Endothelial cell of umbilical vein (primary cell): ENCODE measurements at regions not wholly inside any gene's neighbourhood (a gene's known extent, or its start where the extent isn't known, plus 50 kb on each side); places are given as distances from the start of the nearest gene placed in this dataset.

Experiments used
- BruUV-seq: library from RNA; stranded (reverse); fragments of 400-500 nt; replicated peaks from 2 replicates; lab custom pipeline; 2021; lab: Mats Ljungman, UMichigan
- CTCF ChIA-PET: fragments of 300-600, 350-600 bp; sonication (Branson Sonifier 250); formaldehyde crosslinking; loops from one replicate; lab custom pipeline; 2021; ENCODE audit warnings: antibody characterized with exemption, inconsistent platforms; lab: Charles Lee
- POLR2A ChIA-PET: fragments of 300-600, 350-600 bp; sonication (Branson Sonifier 250); formaldehyde crosslinking; loops from one replicate; lab custom pipeline; 2021; ENCODE audit warnings: antibody characterized with exemption, inconsistent platforms; lab: Charles Lee
- DNase-seq: peaks from one replicate; pipeline ENCODE4 v3.0.0-alpha.2; 2011; ENCODE audit warnings: low read depth, low spot score
- FAIRE-seq: peaks from 2 replicates; lab custom pipeline; 2011; peaks lifted over from hg19 to GRCh38; lab: Jason Lieb, UNC
- H2AFZ ChIP-seq: 2 replicates; pipeline ENCODE4 v1.6.0; 2012; ENCODE audit warnings: low read depth, low read length, control low read depth, inconsistent platforms
- H3K27ac ChIP-seq: 2 replicates; pipeline ENCODE4 v1.5.1; 2011; ENCODE audit warnings: low read depth, mild to moderate bottlenecking, control low read depth, low read length, moderate library complexity; ENCODE audit not compliant: insufficient read depth
- H3K27me3 ChIP-seq, 2 experiments: 2 replicates each; pipeline versions ENCODE4 v1.6.0 to v1.6.1; 2011; ENCODE audit warnings: low read length in 2 of 2, mixed read lengths in 1 of 2; ENCODE audit not compliant: control insufficient read depth in 2 of 2, insufficient read depth in 2 of 2
- H3K36me3 ChIP-seq, 2 experiments: 2 replicates in 1 of 2; 3 replicates in 1 of 2; pipeline ENCODE4 v1.5.1; 2011; ENCODE audit warnings: low read length in 2 of 2, mild to moderate bottlenecking in 1 of 2, moderate library complexity in 1 of 2; ENCODE audit not compliant: control insufficient read depth in 2 of 2, insufficient read depth in 2 of 2; ENCODE audit errors: extremely low read depth in 1 of 2
- H3K4me1 ChIP-seq: 3 replicates; pipeline ENCODE4 v1.5.1; 2011; ENCODE audit warnings: mild to moderate bottlenecking, low read length; ENCODE audit not compliant: control insufficient read depth, insufficient read depth; ENCODE audit errors: extremely low read depth
- H3K4me2 ChIP-seq: 2 replicates; pipeline ENCODE4 v1.6.1; 2011; ENCODE audit warnings: low read length, control low read depth, mixed read lengths; ENCODE audit not compliant: insufficient read depth
- H3K4me3 ChIP-seq, 3 experiments: fragments of 200-600 bp in 1 of 3; sonication (generic), shearing (Covaris generic) in 1 of 3; replicated peaks in 1 of 3; 2 replicates each; pipeline ENCODE4 v1.5.1; 2011 to 2016; ENCODE audit warnings: control low read depth in 3 of 3, low read length in 3 of 3, mild to moderate bottlenecking in 2 of 3, inconsistent platforms in 1 of 3, low read depth in 1 of 3, moderate library complexity in 1 of 3; ENCODE audit not compliant: insufficient read depth in 1 of 3
- H3K79me2 ChIP-seq: 2 replicates; pipeline ENCODE4 v1.6.0; 2012; ENCODE audit warnings: low read length, inconsistent platforms; ENCODE audit not compliant: control insufficient read depth, insufficient read depth
- H3K9ac ChIP-seq: replicated peaks from 2 replicates; pipeline ENCODE3; 2011; ENCODE audit warnings: low read length, control low read depth; ENCODE audit not compliant: insufficient read depth; ENCODE audit errors: extremely low read depth
- H3K9me1 ChIP-seq: replicated peaks from 3 replicates; pipeline ENCODE4 v1.6.0; 2011; ENCODE audit warnings: mild to moderate bottlenecking, low read length; ENCODE audit not compliant: control insufficient read depth, insufficient read depth; ENCODE audit errors: extremely low read depth
- H3K9me3 ChIP-seq: replicated peaks from 2 replicates; pipeline ENCODE4 v1.5.1; 2012; ENCODE audit warnings: low read length, inconsistent platforms; ENCODE audit not compliant: control insufficient read depth, insufficient read depth
- H4K20me1 ChIP-seq: replicated peaks from 2 replicates; pipeline ENCODE3; 2011; ENCODE audit warnings: mild to moderate bottlenecking, low read length; ENCODE audit not compliant: control insufficient read depth, insufficient read depth; ENCODE audit errors: extremely low read depth
- CTCF ChIP-seq, 2 donors: IDR thresholded peaks; 1 replicate in 1 of 2; 2 replicates in 1 of 2; pipeline ENCODE4 v1.5.1; 2011; ENCODE audit warnings: low read length in 2 of 2, mild to moderate bottlenecking in 2 of 2, moderate library complexity in 2 of 2, control low read depth in 1 of 2, inconsistent platforms in 1 of 2, low read depth in 1 of 2; ENCODE audit not compliant: insufficient read depth in 1 of 2; ENCODE audit errors: extremely low read depth in 1 of 2
- EZH2 ChIP-seq: IDR thresholded peaks from 2 replicates; pipeline ENCODE4 v1.6.1; 2012; ENCODE audit warnings: borderline replicate concordance, low read depth, mild to moderate bottlenecking, moderate library complexity, low read length, inconsistent platforms; ENCODE audit not compliant: severe bottlenecking
- FOS ChIP-seq: IDR thresholded peaks from 2 replicates; pipeline ENCODE4 v1.6.1; 2011; ENCODE audit warnings: mild to moderate bottlenecking, low read length, moderate library complexity, borderline replicate concordance; ENCODE audit not compliant: insufficient read depth
- GATA2 ChIP-seq: IDR thresholded peaks from 2 replicates; pipeline ENCODE4 v1.7.0; 2011; ENCODE audit warnings: low read depth, mild to moderate bottlenecking, moderate library complexity, mixed read lengths, low read length; ENCODE audit not compliant: insufficient read length, insufficient read depth
- JUN ChIP-seq: IDR thresholded peaks from 2 replicates; pipeline ENCODE4 v1.6.1; 2011; ENCODE audit warnings: borderline replicate concordance, low read depth; ENCODE audit not compliant: insufficient read length, insufficient read depth
- MAX ChIP-seq: IDR thresholded peaks from 2 replicates; pipeline ENCODE4 v1.6.1; 2011; ENCODE audit not compliant: insufficient read depth, insufficient read length
- MYC ChIP-seq: IDR thresholded peaks from one replicate; pipeline ENCODE4 v1.6.1; 2011; ENCODE audit warnings: mild to moderate bottlenecking, low read depth, low read length
- POLR2A ChIP-seq: IDR thresholded peaks from 2 replicates; pipeline ENCODE4 v1.6.1; 2012; ENCODE audit warnings: low read depth, mild to moderate bottlenecking, control low read depth, low read length
- POLR2AphosphoS5 ChIP-seq: IDR thresholded peaks from 2 replicates; pipeline ENCODE4 v1.6.1; 2012; ENCODE audit warnings: low read depth, mild to moderate bottlenecking, control low read depth, low read length, moderate library complexity; ENCODE audit not compliant: insufficient read depth
- dilution Hi-C: fragments of 300-500 bp; cut with MboI; formaldehyde crosslinking; loops from one replicate; pipeline ENCODE4 v1.15.0; 2019; ENCODE audit warnings: low sequenced_read_pairs; ENCODE audit not compliant: extremely low pct_ligation_motif_present
- intact Hi-C: fragments of 100-400 bp; cut with micrococcal nuclease; formaldehyde crosslinking; loops from one replicate; pipeline ENCODE4 v1.10.0; 2022

- H3K4me3 ChIP-seq: no peak overlapping the region
- ChIA-PET POLR2A (no interaction called here), CTCF (interaction anchor here (1.0 to 1.1 kb wide), 2 partner anchors 12 to 60 kb away, joined by 3 read pairs; no protein-coding TSS in a partner anchor)
- no peaks in the 10 kb centered on the region for H3K9me1 ChIP-seq
- FAIRE-seq: no peak
- H3K27ac ChIP-seq: no peak overlapping the region
- H3K4me1 ChIP-seq: peaks cover 12% of the 10 kb centered on the region
- no peak for TF ChIP-seq POLR2AphosphoS5
- TF ChIP-seq CTCF (IDR thresholded peaks at IDR 0.05; ENCODE audit: extremely low read depth in 1 of 2, insufficient read depth in 1 of 2, low read depth in 1 of 2, low read length in 2 of 2): no peak
- no peak for TF ChIP-seq JUN
- TF ChIP-seq MAX: no peak
- TF ChIP-seq EZH2: no peak
- no peak for TF ChIP-seq MYC
- no peak for TF ChIP-seq FOS
- TF ChIP-seq POLR2A: no peak
- TF ChIP-seq GATA2: no peak
- H3K36me3 ChIP-seq: no peaks in the 10 kb centered on the region
- H4K20me1 ChIP-seq: no peaks in the 10 kb centered on the region
- intact Hi-C loops: no loop called here
- H3K9me3 ChIP-seq: no peaks in the 10 kb centered on the region
- H2AFZ ChIP-seq: no peak overlapping the region
- H3K4me2 ChIP-seq: no peak overlapping the region
- no peaks in the 10 kb centered on the region for H3K79me2 ChIP-seq
- H3K27me3 ChIP-seq: no peaks in the 10 kb centered on the region
- dilution Hi-C loops: no loop called here
- BruUV-seq: no TSS peak
- H3K9ac ChIP-seq: no peak overlapping the region
- peak; percentile 15 for DNase-seq
Measured at GRCh38 chr12:92261071-92261470, 115.4 kb upstream of the BTG1 start.
